Ovary (tissue), 7 donors: ENCODE measurements at regions not wholly inside any gene's neighbourhood (a gene's known extent, or its start where the extent isn't known, plus 50 kb on each side); places are given as distances from the start of the nearest gene placed in this dataset.

Experiments used
- DNase-seq, 5 donors: peaks; one replicate each; pipeline ENCODE4 v3.0.0-alpha.2; 2019 to 2020
- H3K27ac ChIP-seq, 2 donors: fragments of 200-600 bp; one replicate each; pipeline versions ENCODE4 v1.5.1 to v1.8.0; 2019 to 2022
- H3K27me3 ChIP-seq: fragments of 200-600 bp; one replicate; pipeline ENCODE4 v1.8.0; 2022
- H3K36me3 ChIP-seq: fragments of 200-600 bp; sonication (generic); one replicate; pipeline ENCODE4 v1.5.1; 2019
- H3K4me1 ChIP-seq: one replicate; pipeline ENCODE4 v1.8.1; 2013; ENCODE audit warnings: mild to moderate bottlenecking, moderate library complexity; ENCODE audit not compliant: insufficient read depth
- H3K4me3 ChIP-seq: fragments of 200-600 bp; sonication (generic); one replicate; pipeline ENCODE4 v1.5.1; 2017
- H3K9me3 ChIP-seq, 2 donors: fragments of 200-600 bp in 1 of 2; sonication (generic) in 1 of 2; one replicate each; pipeline versions ENCODE4 v1.5.1 to v1.8.1; 2013 to 2019; ENCODE audit warnings: mild to moderate bottlenecking in 1 of 2, moderate library complexity in 1 of 2
- EP300 ChIP-seq: sonication (generic); formaldehyde crosslinking; IDR thresholded peaks from one replicate; pipeline ENCODE4 v1.6.1; 2017; ENCODE audit warnings: antibody characterized with exemption
- POLR2A ChIP-seq: fragments of 450-650 bp; IDR thresholded peaks from one replicate; pipeline ENCODE4 v1.6.1; 2017; ENCODE audit warnings: antibody characterized with exemption, mild to moderate bottlenecking, moderate library complexity
- WGBS, 3 donors: extraction: QIAGEN DNeasy Blood & Tissue Kit in 1 of 3; methylation state at CpG; one replicate each; pipeline versions ENCODE4 v1.1.5 to v1.1.7; 2013 to 2017; 5-methylcytosine and 5-hydroxymethylcytosine counted together
- intact Hi-C, 4 donors: fragments of 100-400 bp; cut with DNase I; formaldehyde crosslinking; loops; one replicate each; pipeline versions ENCODE4 v1.11.0 to v1.15.1; 2022 to 2023
- TF ChIP-seq, protein P1 (sequence below), 3 donors: fragments of 450-650 bp in 2 of 3; fragments of 200-600 bp in 1 of 3; IDR thresholded peaks; one replicate each; pipeline versions ENCODE4 v1.5.1 to v1.8.0; 2016 to 2022; ENCODE audit warnings: antibody characterized with exemption in 3 of 3, mild to moderate bottlenecking in 1 of 3
- donor health status: DM: no; HTN: no; CAD: no; lungs with moderate emphysema.
- donor health status: DM: no; HTN: no; CAD: no.
- donor health status: Bipolar disorder and iron deficiency.
- donor health status: DM: no; HTN: no; CAD: no.
- donor health status: DM: yes; HTN: yes; CAD: no.

DNA sequence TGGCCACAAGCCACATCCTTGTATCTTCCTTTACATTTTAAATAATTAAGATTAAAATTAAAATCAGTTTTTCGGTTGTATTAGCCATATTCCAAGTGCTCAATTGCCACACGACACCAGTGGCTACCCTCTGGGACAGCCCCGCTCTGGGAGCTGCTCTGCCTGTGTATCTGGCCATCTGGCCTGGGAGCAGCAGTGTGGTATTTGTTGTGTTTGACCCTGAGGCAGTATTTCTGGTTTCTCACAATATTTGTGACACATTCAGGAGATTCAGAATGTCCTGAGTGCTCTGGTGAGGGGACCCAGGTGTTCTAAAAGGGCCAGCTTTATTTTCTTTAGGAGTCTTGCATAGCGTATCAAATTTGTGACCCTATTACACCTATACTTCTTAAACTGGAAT, 179.0 kb downstream of the SUCLA2 start:
- Histone ChIP-seq H3K4me1 (no peaks in the 10 kb centered on the region), H3K9me3 (no peaks in the 10 kb centered on the region), H3K4me3 (no peak overlapping the region), H3K27me3 (no peaks in the 10 kb centered on the region), H3K27ac (no peak overlapping the region), H3K36me3 (no peaks in the 10 kb centered on the region)
- WGBS, 3 donors: 78 to 92% (median 82%) methylated on average over 4 of the region's 4 CpGs
- DNase-seq: no peak
- TF ChIP-seq, protein P1, sequence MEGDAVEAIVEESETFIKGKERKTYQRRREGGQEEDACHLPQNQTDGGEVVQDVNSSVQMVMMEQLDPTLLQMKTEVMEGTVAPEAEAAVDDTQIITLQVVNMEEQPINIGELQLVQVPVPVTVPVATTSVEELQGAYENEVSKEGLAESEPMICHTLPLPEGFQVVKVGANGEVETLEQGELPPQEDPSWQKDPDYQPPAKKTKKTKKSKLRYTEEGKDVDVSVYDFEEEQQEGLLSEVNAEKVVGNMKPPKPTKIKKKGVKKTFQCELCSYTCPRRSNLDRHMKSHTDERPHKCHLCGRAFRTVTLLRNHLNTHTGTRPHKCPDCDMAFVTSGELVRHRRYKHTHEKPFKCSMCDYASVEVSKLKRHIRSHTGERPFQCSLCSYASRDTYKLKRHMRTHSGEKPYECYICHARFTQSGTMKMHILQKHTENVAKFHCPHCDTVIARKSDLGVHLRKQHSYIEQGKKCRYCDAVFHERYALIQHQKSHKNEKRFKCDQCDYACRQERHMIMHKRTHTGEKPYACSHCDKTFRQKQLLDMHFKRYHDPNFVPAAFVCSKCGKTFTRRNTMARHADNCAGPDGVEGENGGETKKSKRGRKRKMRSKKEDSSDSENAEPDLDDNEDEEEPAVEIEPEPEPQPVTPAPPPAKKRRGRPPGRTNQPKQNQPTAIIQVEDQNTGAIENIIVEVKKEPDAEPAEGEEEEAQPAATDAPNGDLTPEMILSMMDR (IDR thresholded peaks at IDR 0.05): no peak
- TF ChIP-seq POLR2A: no peak
- no peak for TF ChIP-seq EP300
- intact Hi-C loops: no loop called here

- Histone ChIP-seq H3K4me1 (no peaks in the 10 kb centered on the region), H3K27me3 (no peaks in the 10 kb centered on the region), H3K4me3 (no peak overlapping the region), H3K36me3 (no peaks in the 10 kb centered on the region), H3K27ac (no peak overlapping the region), H3K9me3 (no peaks in the 10 kb centered on the region)
- 54 to 72% (median 68%) methylated on average over 5 of the region's 5 CpGs for WGBS, 3 donors
- TF ChIP-seq, protein P1 (IDR thresholded peaks at IDR 0.05): no peak
- TF ChIP-seq POLR2A (no peak), EP300 (no peak)
- no peak for DNase-seq
- intact Hi-C loops: no loop called here
Measured at GRCh38 chr13:47816831-47817230, 184.2 kb downstream of the SUCLA2 start.

DNA sequence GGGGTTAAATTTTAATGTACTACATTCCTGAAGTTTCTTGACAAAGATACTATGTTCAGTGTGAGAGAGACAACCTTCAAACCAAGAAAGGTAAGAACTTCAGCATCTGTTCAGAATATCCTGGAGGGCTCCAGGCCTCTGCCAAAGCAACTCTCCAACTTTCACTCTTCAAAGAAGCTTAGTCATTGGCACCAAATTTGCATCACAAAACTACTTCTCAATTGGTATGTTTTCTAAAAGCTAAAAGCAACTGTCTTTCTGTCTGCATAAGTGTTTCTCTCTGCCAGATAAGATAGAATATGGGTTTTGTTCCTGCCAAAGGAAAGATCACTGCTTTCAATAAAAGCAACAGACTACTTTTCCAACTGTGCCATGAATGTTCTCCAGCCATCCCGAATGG, 187.4 kb downstream of the SUCLA2 start:
- TF ChIP-seq EP300 (no peak), POLR2A (no peak)
- TF ChIP-seq, protein P1 (IDR thresholded peaks at IDR 0.05): no peak
- Histone ChIP-seq H3K4me1 (no peaks in the 10 kb centered on the region), H3K36me3 (no peaks in the 10 kb centered on the region), H3K9me3 (no peaks in the 10 kb centered on the region), H3K27ac (no peak overlapping the region), H3K4me3 (no peak overlapping the region), H3K27me3 (no peaks in the 10 kb centered on the region)
- no peak for DNase-seq
- 73 to 82% (median 82%) methylated on average over 1 of the region's 1 CpG for WGBS, 3 donors
- intact Hi-C loops: no loop called here

DNA sequence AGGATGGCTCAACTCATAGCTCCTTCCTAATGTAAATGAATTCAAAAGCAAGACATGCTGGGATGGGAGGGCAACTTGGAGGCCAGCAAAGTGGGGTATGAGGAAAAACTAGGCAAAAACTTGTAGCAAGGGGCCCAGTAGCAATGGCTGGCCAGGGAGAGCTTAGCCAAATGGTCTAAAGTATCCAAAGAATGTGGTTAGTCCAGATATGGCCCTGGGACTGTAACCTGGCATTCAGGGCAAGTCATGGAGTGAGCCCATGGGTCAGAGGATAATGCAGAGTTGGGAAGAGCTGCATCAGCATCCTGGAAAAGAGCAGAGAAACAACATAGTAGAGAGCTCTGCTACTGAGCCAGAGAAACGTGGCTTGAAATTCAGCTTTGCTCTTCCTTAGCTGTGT, 191.7 kb downstream of the SUCLA2 start:
- DNase-seq: no peak
- intact Hi-C loops: no loop called here
- H3K27me3 ChIP-seq: no peaks in the 10 kb centered on the region
- WGBS, 3 donors: 49 to 65% (median 64%) methylated on average over 1 of the region's 1 CpG
- no peaks in the 10 kb centered on the region for H3K9me3 ChIP-seq
- H3K27ac ChIP-seq: no peak overlapping the region
- no peaks in the 10 kb centered on the region for H3K36me3 ChIP-seq
- no peak overlapping the region for H3K4me3 ChIP-seq
- TF ChIP-seq, protein P1 (IDR thresholded peaks at IDR 0.05): no peak
- TF ChIP-seq POLR2A (no peak), EP300 (no peak)
- H3K4me1 ChIP-seq: no peaks in the 10 kb centered on the region

DNA sequence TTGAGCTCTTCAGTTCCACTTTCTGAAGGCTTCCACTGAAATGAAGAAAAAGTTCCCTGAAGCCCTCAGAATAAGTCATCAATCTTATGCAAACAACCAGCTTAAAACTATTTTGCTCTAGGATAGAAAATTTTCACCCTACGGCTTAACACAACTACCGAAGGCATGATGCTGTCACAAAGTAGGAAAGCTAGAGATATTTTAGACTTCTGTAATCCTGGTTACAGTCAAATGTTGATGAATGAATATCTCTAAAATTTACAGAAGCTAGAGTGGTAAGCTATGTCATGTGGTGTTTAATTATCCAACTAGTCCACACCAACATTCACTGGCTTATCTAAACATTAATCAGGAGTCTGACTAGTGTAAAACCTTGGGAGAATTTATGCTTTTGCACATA, 197.9 kb downstream of the SUCLA2 start:
- TF ChIP-seq EP300 (no peak), POLR2A (no peak)
- TF ChIP-seq, protein P1 (IDR thresholded peaks at IDR 0.05): no peak
- DNase-seq: no peak
- Histone ChIP-seq H3K4me3 (no peak overlapping the region), H3K36me3 (no peaks in the 10 kb centered on the region), H3K27ac (no peak overlapping the region), H3K4me1 (no peaks in the 10 kb centered on the region), H3K27me3 (no peaks in the 10 kb centered on the region), H3K9me3 (no peaks in the 10 kb centered on the region)
- 55 to 82% (median 75%) methylated on average over 2 of the region's 2 CpGs for WGBS, 3 donors
- intact Hi-C loops: no loop called here
